ENCODE measurements at regions not wholly inside any gene's neighbourhood (a gene's known extent, or its start where the extent isn't known, plus 50 kb on each side); places are given as distances from the start of the nearest gene placed in this dataset.

GRCh38 chr12:107165581-107165980 lies 72.2 kb upstream of the CRY1 start:
- no peak for DNase-seq (ENCODE audit: low read depth, low spot score)
- Histone ChIP-seq H3K9ac (replicated peaks; ENCODE audit: extremely low read depth, insufficient read depth, low read length) (no peak overlapping the region), H3K9me1 (replicated peaks; ENCODE audit: control insufficient read depth, extremely low read depth, insufficient read depth, low read length) (no peaks in the 10 kb centered on the region), H3K9me3 (replicated peaks; ENCODE audit: control insufficient read depth, insufficient read depth, low read length) (no peaks in the 10 kb centered on the region), H3K4me3 (replicated peaks in 1 of 3; ENCODE audit: insufficient read depth in 1 of 3, low read depth in 1 of 3, low read length in 3 of 3) (no peak overlapping the region), H3K4me2 (ENCODE audit: insufficient read depth, low read length) (no peak overlapping the region), H2AFZ (ENCODE audit: low read depth, low read length) (no peak overlapping the region), H3K4me1 (ENCODE audit: control insufficient read depth, extremely low read depth, insufficient read depth, low read length) (no peaks in the 10 kb centered on the region), H4K20me1 (replicated peaks; ENCODE audit: control insufficient read depth, extremely low read depth, insufficient read depth, low read length) (no peaks in the 10 kb centered on the region), H3K79me2 (ENCODE audit: control insufficient read depth, insufficient read depth, low read length) (no peaks in the 10 kb centered on the region), H3K36me3 (ENCODE audit: control insufficient read depth in 2 of 2, extremely low read depth in 1 of 2, insufficient read depth in 2 of 2, low read length in 2 of 2) (no peaks in the 10 kb centered on the region), H3K27ac (ENCODE audit: insufficient read depth, low read depth, low read length) (no peak overlapping the region), H3K27me3 (ENCODE audit: control insufficient read depth in 2 of 2, insufficient read depth in 2 of 2, low read length in 2 of 2) (no peaks in the 10 kb centered on the region)
- BruUV-seq (replicated peaks): no TSS peak
- POLR2A ChIA-PET: no interaction called here
- TF ChIP-seq CTCF (IDR thresholded peaks at IDR 0.05; ENCODE audit: extremely low read depth in 1 of 2, insufficient read depth in 1 of 2, low read depth in 1 of 2, low read length in 2 of 2) (no peak), JUN (IDR thresholded peaks at IDR 0.05; ENCODE audit: borderline replicate concordance, insufficient read depth, insufficient read length, low read depth) (no peak), POLR2A (IDR thresholded peaks at IDR 0.05; ENCODE audit: low read depth, low read length) (no peak), GATA2 (IDR thresholded peaks at IDR 0.05; ENCODE audit: insufficient read depth, insufficient read length, low read depth, low read length) (no peak), FOS (IDR thresholded peaks at IDR 0.05; ENCODE audit: borderline replicate concordance, insufficient read depth, low read length) (no peak), POLR2AphosphoS5 (IDR thresholded peaks at IDR 0.05; ENCODE audit: insufficient read depth, low read depth, low read length) (no peak)
- TF ChIP-seq, protein P1, sequence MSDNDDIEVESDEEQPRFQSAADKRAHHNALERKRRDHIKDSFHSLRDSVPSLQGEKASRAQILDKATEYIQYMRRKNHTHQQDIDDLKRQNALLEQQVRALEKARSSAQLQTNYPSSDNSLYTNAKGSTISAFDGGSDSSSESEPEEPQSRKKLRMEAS (IDR thresholded peaks at IDR 0.05; ENCODE audit: insufficient read depth, insufficient read length): no peak
- CTCF ChIA-PET: no interaction called here
- FAIRE-seq: no peak
- dilution Hi-C loops (cut with MboI; ENCODE audit: extremely low pct_ligation_motif_present, low sequenced_read_pairs): no loop called here
- intact Hi-C loops (cut with micrococcal nuclease): no loop called here
